Kidney epithelial cell (primary cell): ENCODE measurements at regions not wholly inside any gene's neighbourhood (a gene's known extent, or its start where the extent isn't known, plus 50 kb on each side); places are given as distances from the start of the nearest gene placed in this dataset.

Experiments
- DNase-seq: peaks from one replicate; pipeline ENCODE4 v3.0.0-alpha.2; 2010; ENCODE audit warnings: low read depth
- H3K27me3 ChIP-seq: 2 replicates; pipeline ENCODE4 v1.6.0; 2011; ENCODE audit warnings: low read length; ENCODE audit not compliant: control insufficient read depth, insufficient read depth
- H3K36me3 ChIP-seq: 2 replicates; pipeline ENCODE4 v1.5.1; 2011; ENCODE audit warnings: low read length; ENCODE audit not compliant: control insufficient read depth, insufficient read depth
- H3K4me3 ChIP-seq: 2 replicates; pipeline ENCODE4 v1.5.1; 2011; ENCODE audit warnings: low read depth, mild to moderate bottlenecking, control low read depth, low read length
- CTCF ChIP-seq: IDR thresholded peaks from 2 replicates; pipeline ENCODE4 v1.5.1; 2011; ENCODE audit warnings: mild to moderate bottlenecking, moderate library complexity, low read length, control low read depth, inconsistent platforms; ENCODE audit not compliant: insufficient read depth, poor library complexity, severe bottlenecking

- no peak for DNase-seq
- TF ChIP-seq CTCF, result no peak
- no peak overlapping the region for H3K4me3 ChIP-seq
- H3K36me3 ChIP-seq, result no peaks in the 10 kb centered on the region
- H3K27me3 ChIP-seq, result no peaks in the 10 kb centered on the region
These were observed 183.5 kb upstream of the AFDN start for GRCh38 chr6:167643223-167643622.

GRCh38 chr6:167643716-167644115, 183.0 kb upstream of the AFDN start:
- no peak for TF ChIP-seq CTCF
- DNase-seq, result no peak
- H3K4me3 ChIP-seq, result no peak overlapping the region
- no peaks in the 10 kb centered on the region for H3K27me3 ChIP-seq
- no peaks in the 10 kb centered on the region for H3K36me3 ChIP-seq

- no peak for DNase-seq
- TF ChIP-seq CTCF, result no peak
- Histone ChIP-seq H3K4me3 (no peak overlapping the region), H3K36me3 (no peaks in the 10 kb centered on the region), H3K27me3 (no peaks in the 10 kb centered on the region)
These were observed 182.1 kb upstream of the AFDN start for GRCh38 chr6:167644412-167645132.

GRCh38 chr6:167645368-167645767, 181.3 kb upstream of the AFDN start:
- no peaks in the 10 kb centered on the region for H3K27me3 ChIP-seq
- DNase-seq, result no peak
- no peaks in the 10 kb centered on the region for H3K36me3 ChIP-seq
- no peak overlapping the region for H3K4me3 ChIP-seq
- TF ChIP-seq CTCF, result no peak

- DNase-seq, result no peak
- Histone ChIP-seq H3K4me3 (no peak overlapping the region), H3K36me3 (no peaks in the 10 kb centered on the region), H3K27me3 (no peaks in the 10 kb centered on the region)
- TF ChIP-seq CTCF, result no peak
These were observed 179.4 kb upstream of the AFDN start for GRCh38 chr6:167647306-167647705.
